Lung (tissue), 11 donors: ENCODE measurements at regions not wholly inside any gene's neighbourhood (a gene's known extent, or its start where the extent isn't known, plus 50 kb on each side); places are given as distances from the start of the nearest gene placed in this dataset.
"Not testable (repeated sequence)": the region's sequence is repeated elsewhere in the genome, so short reads cannot be mapped to it uniquely, and the experiment has no call there.

Experiments used
- ATAC-seq: fragments of 200-7000 bp; cut with Tn5 transposase; one replicate; pipeline ENCODE4 v1.9.1; 2020; ENCODE audit warnings: moderate number of reproducible peaks; ENCODE audit not compliant: insufficient read depth, low FRiP score
- DNase-seq, 3 donors: peaks; one replicate each; pipeline ENCODE4 v3.0.0-alpha.2; 2013 to 2017
- H3K27ac ChIP-seq, 2 donors: one replicate each; pipeline ENCODE4 v1.5.1; 2013; ENCODE audit warnings: mild to moderate bottlenecking in 2 of 2, moderate library complexity in 2 of 2, control low read depth in 1 of 2, inconsistent platforms in 1 of 2, low read depth in 1 of 2, low read length in 1 of 2
- H3K27me3 ChIP-seq, 3 donors: one replicate each; pipeline ENCODE4 v1.5.1; 2013; ENCODE audit warnings: low read length in 2 of 3; ENCODE audit not compliant: control insufficient read depth in 3 of 3, insufficient read depth in 3 of 3
- H3K36me3 ChIP-seq, 4 donors: one replicate each; pipeline ENCODE4 v1.5.1; 2013; ENCODE audit warnings: low read length in 4 of 4, mild to moderate bottlenecking in 1 of 4, moderate library complexity in 1 of 4; ENCODE audit not compliant: control insufficient read depth in 4 of 4, insufficient read depth in 4 of 4
- H3K4me1 ChIP-seq, 5 donors: one replicate each; pipeline ENCODE4 v1.5.1; 2013; ENCODE audit warnings: low read length in 5 of 5, mild to moderate bottlenecking in 2 of 5, moderate library complexity in 1 of 5; ENCODE audit not compliant: control insufficient read depth in 5 of 5, insufficient read depth in 5 of 5
- H3K4me3 ChIP-seq: one replicate; pipeline ENCODE4 v1.5.1; 2013; ENCODE audit warnings: mild to moderate bottlenecking, control low read depth, moderate library complexity
- H3K9ac ChIP-seq, 2 donors: one replicate each; pipeline ENCODE4 v1.5.1; 2013; ENCODE audit warnings: low read length in 2 of 2, control low read depth in 1 of 2; ENCODE audit not compliant: insufficient read depth in 1 of 2
- H3K9me3 ChIP-seq, 4 donors: one replicate each; pipeline ENCODE4 v1.5.1; 2013; ENCODE audit warnings: low read length in 3 of 4, mild to moderate bottlenecking in 1 of 4, moderate library complexity in 1 of 4; ENCODE audit not compliant: control insufficient read depth in 4 of 4, insufficient read depth in 3 of 4
- WGBS, 2 donors: extraction: QIAGEN DNeasy Blood & Tissue Kit; methylation state at CpG; one replicate each; pipeline ENCODE4 v1.1.7; 2013; 5-methylcytosine and 5-hydroxymethylcytosine counted together
- TF ChIP-seq, protein P1 (sequence below): IDR thresholded peaks from 2 replicates; pipeline ENCODE4 v1.5.1; 2012; ENCODE audit warnings: mild to moderate bottlenecking; ENCODE audit errors: control extremely low read depth, extremely low read depth
- donor health status: control.
- donor health status: control.
- donor health status: Bipolar disorder and iron deficiency.
- donor health status: healthy.
- donor health status: DM: yes; HTN: yes; CAD: no.

DNA sequence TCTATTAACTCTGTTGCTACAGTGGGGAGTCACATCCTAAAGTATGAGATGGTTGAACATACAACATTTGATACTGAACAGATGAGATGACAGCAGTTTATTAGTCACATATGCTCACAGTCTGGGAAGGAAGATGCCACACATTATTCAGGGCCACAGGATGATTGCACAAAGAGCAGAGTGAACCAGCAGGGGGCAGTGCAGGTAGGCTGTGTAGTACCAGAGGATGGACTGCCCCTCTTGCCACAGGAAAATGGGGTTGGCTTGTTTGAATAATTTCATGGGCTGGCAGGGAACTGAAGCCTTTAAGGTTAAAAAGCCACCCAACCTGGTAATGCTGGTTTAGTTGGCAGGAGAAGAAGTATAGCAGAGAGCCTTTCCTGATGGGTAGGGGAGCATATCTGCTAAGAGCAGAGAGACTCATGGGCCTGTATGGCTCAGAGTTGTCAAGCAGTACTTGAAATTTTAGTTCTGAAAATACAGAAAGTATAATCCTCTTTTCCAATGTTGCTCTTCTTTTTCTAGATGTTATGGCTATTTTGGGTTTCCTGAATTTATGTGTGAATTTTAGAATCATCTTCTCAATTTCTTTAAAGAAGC lies 180.4 kb upstream of the B3GAT1 start:
- H3K4me1 ChIP-seq, result no peaks in the 10 kb centered on the region
- DNase-seq, result no peak
- H3K9me3 ChIP-seq, result peaks cover 0 to 3% (median 0%) of the 10 kb centered on the region in 4 donors
- TF ChIP-seq, protein P1, sequence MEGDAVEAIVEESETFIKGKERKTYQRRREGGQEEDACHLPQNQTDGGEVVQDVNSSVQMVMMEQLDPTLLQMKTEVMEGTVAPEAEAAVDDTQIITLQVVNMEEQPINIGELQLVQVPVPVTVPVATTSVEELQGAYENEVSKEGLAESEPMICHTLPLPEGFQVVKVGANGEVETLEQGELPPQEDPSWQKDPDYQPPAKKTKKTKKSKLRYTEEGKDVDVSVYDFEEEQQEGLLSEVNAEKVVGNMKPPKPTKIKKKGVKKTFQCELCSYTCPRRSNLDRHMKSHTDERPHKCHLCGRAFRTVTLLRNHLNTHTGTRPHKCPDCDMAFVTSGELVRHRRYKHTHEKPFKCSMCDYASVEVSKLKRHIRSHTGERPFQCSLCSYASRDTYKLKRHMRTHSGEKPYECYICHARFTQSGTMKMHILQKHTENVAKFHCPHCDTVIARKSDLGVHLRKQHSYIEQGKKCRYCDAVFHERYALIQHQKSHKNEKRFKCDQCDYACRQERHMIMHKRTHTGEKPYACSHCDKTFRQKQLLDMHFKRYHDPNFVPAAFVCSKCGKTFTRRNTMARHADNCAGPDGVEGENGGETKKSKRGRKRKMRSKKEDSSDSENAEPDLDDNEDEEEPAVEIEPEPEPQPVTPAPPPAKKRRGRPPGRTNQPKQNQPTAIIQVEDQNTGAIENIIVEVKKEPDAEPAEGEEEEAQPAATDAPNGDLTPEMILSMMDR, result no peak
- no peak for ATAC-seq
- H3K27ac ChIP-seq, result no peak overlapping the region
- H3K27me3 ChIP-seq, result no peaks in the 10 kb centered on the region
- H3K36me3 ChIP-seq, result no peaks in the 10 kb centered on the region
- H3K9ac ChIP-seq, result no peak overlapping the region
- no peak overlapping the region for H3K4me3 ChIP-seq

DNA sequence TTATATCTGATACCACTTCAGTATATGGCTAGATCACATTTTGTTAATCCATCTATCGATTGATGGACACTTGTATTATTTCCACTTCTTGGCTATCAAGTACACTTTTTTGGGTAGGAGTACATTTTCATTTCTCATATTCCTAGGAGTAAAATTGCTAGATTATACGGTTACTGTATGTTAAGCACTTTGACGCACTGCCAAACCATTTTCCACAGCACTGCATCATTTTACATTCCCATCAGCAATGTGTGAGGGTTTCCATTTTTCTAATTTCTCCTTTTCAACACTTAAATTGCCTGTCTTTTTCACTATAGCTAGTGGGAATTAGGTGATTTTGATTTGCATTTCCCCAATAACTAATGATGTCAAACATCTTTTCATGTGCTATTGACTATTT lies 179.3 kb upstream of the B3GAT1 start:
- ATAC-seq, result no peak
- WGBS, 2 donors, result 87 to 95% methylated on average over 3 of the region's 3 CpGs

DNA sequence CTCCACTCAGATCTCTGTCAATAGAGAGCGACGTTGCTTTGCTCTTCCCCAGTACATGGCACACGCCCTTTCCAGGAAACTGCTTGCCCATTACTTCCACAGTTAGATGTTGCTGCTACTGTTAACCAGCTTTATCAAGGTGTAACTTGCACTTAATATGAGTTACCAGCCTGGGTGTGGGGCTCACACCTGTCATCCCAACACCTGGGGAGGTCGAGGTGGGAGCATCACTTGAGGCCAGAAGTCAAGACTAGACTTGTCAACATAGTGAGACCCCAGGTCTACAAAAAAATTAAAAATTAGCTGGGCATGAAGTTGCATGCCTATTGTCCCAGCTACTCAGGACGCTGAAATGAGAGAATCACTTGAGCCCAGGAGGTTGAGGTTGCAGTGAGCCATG lies 177.1 kb upstream of the B3GAT1 start:
- ATAC-seq (no peak), DNase-seq (no peak)
- Histone ChIP-seq H3K4me3 (no peak overlapping the region), H3K27ac (no peak overlapping the region), H3K27me3 (no peaks in the 10 kb centered on the region), H3K9ac (no peak overlapping the region), H3K4me1 (peaks cover 0 to 3% (median 0%) of the 10 kb centered on the region in 5 donors), H3K9me3 (peaks cover 0 to 3% (median 0%) of the 10 kb centered on the region in 4 donors), H3K36me3 (no peaks in the 10 kb centered on the region)
- TF ChIP-seq, protein P1, result no peak
- WGBS, 2 donors, result 57 to 66% methylated on average over 5 of the region's 5 CpGs

More for the DNA sequence above, 179.3 kb upstream of the B3GAT1 start:
- Histone ChIP-seq H3K27ac (no peak overlapping the region), H3K9ac (no peak overlapping the region), H3K27me3 (no peaks in the 10 kb centered on the region), H3K4me3 (no peak overlapping the region), H3K4me1 (no peaks in the 10 kb centered on the region), H3K36me3 (no peaks in the 10 kb centered on the region), H3K9me3 (peaks cover 0 to 3% (median 0%) of the 10 kb centered on the region in 4 donors)
- no peak for DNase-seq
- TF ChIP-seq, protein P1, result no peak

DNA sequence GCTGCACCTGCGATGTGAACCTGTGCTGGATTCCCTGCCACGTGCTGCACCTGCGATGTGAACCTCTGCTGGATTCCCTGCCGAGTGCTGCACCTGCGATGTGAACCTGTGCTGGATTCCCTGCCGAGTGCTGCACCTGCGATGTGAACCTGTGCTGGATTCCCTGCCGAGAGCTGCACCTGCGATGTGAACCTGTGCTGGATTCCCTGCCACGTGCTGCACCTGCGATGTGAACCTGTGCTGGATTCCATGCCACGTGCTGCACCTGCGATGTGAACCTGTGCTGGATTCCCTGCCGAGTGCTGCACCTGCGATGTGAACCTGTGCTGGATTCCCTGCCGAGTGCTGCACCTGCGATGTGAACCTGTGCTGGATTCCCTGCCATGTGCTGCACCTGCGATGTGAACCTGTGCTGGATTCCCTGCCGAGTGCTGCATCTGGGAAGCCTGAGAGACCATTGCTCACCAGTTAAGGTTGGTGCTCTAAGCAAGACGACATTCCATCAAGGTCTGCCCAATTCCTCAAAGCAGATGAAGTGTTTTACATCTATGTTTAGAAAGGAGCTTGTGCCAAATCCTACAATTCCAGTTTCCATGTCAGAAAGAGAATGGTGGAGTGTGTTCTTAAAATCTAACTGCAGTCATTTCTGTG lies 176.5 kb upstream of the B3GAT1 start:
- H3K4me3 ChIP-seq, H3K27me3 ChIP-seq, H3K27ac ChIP-seq, DNase-seq, H3K9ac ChIP-seq, ATAC-seq, H3K9me3 ChIP-seq, H3K36me3 ChIP-seq, H3K4me1 ChIP-seq: not testable (repeated sequence)
- WGBS, 2 donors, result 84% methylated on average over 20 of the region's 20 CpGs
